CD1c-positive myeloid dendritic cell (primary cell): ENCODE measurements at regions not wholly inside any gene's neighbourhood (a gene's known extent, or its start where the extent isn't known, plus 50 kb on each side); places are given as distances from the start of the nearest gene placed in this dataset.
"Not testable (repeated sequence)": the region's sequence is repeated elsewhere in the genome, so short reads cannot be mapped to it uniquely, and the experiment has no call there.

Source experiments
- DNase-seq: peaks from one replicate; pipeline ENCODE4 v3.0.0-alpha.2; 2016; ENCODE audit errors: extremely low spot score

DNA sequence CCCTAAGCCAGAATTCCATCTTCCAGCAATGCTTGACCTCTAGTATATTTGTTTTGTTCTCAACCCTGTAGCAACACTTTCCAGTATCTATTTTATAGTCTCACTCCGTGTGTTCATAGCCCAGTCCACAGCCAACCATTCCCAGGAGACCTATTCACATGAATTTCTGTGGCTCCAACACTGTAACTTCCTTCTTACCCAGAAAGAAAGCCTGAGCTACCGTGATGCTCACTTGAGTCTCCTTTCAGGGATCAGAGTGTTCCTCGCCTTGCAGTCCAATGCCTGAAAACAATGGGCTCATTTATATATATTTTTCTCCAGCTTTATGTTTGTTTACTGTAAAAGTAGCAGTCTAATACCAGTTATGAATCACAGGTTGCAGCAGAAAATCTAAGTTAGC is 645.0 kb upstream of the NOVA1 start:
- DNase-seq, result no peak

DNA sequence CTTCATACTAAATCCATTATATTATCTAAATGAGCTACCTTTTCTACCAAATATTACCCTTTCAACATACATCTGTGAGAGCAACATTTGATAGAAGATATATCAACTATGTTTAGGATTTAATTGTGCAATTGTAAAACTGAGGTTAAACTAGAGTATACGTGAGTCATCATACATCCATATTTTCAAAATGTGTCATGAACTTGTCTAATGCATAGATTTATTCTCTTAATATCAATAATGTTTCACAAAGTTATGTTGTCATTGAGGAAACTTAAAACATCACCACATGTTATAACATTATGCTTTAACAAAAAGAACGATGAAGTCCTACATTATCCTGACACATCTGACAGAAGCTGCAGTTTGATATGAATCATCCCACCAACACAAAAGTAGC is 645.5 kb upstream of the NOVA1 start:
- no peak for DNase-seq

DNA sequence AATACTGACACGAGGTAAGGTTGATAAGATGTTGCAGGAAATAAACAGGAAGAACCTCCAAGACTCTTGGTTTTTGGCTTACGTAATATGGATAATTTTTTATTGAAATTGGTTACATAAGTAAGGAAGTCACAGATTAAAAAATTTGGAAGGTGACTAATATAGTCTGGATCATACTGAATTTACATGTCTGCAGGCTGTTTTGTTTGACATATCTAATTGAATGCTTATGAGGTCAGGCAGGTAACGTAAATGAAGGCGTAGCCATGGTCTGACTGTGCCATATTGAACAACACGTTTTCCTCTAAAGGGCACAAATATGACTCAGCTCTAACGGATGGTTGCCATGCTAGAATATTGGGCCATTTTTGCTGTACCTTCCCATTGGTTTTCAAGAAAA is 648.1 kb upstream of the NOVA1 start:
- DNase-seq, result no peak

DNA sequence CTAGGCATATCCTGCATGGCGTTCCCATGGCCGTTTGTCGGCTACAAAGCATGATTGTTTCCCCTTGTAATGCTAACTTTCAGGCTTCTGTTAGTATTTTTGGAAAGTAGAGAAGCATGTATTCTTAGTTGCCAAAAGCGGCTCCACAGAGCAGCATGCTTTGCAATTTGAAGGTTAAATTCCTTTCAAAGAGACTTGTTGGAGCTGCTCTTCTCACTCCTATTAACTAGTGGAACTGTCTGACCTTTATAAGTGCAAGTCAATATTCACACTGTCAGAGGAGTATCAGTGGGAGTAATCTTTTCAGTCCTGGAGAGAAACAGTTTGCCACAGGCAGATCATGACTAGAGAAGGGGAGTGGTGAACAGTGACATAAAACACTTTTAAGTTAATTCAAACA is 656.1 kb upstream of the NOVA1 start:
- DNase-seq, result no peak

DNA sequence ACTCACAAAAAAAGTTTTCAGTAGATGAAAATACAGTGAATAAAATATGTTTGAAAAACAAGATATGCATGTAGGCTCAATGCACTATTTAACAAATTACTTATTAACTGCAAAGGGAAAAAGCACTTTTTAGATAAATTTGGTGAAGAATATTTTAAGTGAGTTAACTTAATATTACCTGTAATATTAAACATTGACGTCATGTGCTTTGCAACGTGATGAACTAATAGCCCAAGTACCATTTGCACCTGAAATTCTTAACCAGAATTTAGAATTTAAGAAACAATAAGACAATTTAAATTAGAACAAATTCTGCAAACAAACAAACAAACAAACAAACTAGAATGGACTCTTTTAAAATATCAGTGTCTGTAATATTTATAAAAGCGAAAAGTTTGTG is 659.0 kb upstream of the NOVA1 start:
- no peak for DNase-seq

DNA sequence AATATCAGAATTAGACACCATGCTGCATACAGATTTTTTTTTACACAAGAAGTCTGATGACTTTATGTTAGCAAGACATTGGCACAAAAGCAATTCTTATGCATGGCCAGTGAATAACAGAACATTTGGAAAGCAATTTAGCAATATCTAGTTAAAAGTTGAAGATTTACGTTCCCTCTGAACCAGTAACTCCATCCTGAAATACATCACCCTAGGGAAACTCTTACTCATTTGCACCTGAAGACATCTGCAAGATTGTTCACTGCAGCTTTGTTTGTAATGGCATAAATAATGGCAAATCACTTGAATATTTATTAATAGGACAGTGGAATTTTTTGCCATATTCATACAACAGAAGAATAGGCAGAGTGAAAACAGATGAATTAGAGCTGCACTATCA is 670.0 kb upstream of the NOVA1 start:
- DNase-seq, result no peak

DNA sequence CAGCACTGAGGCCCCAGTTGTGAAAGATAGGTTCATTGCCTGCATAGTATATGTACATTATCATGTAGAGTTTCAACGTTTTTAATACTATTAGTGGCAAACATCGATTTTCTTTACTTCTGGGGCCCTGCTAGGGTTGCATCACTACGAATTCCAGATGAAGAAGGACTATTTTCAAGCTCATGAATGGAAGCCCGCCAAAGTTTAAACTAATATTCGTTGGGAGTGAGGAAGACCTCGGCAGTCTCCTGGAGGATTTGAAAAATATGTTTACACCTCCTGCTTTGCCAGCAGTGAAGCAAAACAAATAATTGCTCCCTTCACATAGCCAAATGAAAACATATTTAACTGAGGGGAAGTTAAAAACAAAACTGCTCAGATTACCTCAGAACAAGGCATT is 672.9 kb upstream of the NOVA1 start:
- no peak for DNase-seq

DNA sequence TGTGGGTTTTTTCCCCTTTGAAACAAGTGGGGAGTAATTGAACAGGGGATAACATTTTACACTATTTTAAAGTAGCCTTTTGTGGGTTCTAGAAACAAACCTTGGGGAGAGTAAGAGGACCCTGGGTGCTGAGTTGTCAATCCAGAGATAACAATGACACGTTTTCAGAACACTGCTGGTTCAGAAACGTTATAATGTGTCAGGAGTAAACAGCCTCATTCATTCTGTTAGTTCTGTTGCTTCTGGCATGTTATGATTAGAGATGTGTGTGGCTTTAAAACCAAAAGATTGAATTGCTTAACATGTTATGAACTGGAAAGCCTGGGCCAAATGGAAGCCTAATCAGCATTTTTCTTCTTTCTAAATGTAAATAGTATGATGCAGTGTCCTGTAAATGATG is 680.5 kb upstream of the NOVA1 start:
- DNase-seq, result no peak

DNA sequence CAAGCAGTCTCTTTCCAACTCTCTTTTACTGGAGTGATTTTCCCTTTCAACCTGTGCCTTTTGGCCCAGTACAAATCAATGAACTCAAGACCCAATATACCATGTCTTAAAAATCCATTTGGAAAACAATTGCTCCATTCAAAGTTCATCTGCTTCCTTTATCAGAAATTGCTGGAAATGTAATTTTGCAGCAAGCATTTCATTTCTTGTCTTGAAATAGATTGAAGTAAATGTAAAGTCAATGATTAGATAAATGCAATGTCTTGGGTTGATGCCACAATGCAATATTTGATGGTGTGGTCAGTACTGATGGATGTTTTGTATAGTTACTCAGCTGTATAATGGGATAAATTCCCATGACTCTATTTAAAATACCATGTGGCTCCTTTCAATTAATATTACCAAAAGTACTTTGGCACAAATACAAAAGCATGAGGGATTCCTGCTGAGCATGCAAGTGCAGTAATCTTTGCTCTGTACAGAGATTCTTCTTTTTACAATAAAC is 707.7 kb upstream of the NOVA1 start:
- DNase-seq, result no peak

DNA sequence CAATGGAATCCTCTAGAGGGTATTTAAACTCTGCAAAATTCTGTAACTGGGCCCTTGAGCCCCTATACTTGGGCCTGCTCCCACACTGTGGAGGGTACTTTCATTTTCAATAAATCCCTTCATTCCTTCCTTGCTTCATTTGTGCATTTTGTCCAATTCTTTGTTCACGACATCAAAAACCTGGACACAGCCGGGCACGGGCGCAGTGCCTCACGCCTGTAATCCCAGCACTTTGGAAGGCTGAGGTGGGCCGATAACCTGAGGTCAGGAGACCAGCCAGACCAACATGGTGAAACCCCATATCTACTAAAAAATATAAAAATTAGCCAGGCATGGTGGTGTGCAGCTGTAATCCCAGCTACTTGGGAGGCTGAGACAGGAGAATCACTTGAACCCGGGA is 714.9 kb upstream of the NOVA1 start:
- DNase-seq, result not testable (repeated sequence)

DNA sequence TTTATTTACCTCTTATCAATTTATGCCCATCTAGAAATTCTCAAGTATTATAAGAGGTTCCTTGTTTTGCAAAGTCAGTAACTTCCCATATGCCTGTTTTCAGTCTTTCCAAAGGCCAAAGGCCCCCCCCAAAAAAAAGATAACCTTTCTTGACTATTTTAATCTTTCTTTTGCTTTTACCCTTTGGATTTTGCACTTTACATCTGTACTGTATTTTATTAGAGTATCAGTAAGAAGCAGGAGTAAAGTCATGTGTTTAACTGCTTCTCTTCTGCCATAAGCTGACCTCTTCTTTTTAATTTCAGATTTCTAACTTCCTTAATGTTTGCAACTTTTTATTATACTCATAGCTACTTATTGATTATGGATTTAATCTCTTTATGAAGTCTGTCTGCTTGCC is 716.4 kb upstream of the NOVA1 start:
- no peak for DNase-seq

DNA sequence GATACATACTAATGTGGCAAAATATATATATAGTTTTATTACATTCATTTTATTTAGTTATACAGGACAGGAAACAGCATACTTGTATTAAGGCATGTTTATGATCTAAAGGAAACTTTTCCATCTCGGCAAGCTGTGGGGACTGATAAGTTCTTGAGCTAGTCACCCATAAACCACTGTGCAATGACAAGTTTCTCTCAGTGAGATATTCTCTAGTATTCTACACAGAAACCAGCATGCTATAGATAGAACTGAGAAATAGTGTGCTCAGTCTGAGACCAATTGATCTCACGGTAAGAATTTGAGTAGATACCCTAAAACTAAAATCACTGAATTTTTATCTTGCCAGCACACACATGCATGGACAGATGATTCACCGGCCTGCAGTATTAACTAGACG is 717.6 kb upstream of the NOVA1 start:
- no peak for DNase-seq

DNA sequence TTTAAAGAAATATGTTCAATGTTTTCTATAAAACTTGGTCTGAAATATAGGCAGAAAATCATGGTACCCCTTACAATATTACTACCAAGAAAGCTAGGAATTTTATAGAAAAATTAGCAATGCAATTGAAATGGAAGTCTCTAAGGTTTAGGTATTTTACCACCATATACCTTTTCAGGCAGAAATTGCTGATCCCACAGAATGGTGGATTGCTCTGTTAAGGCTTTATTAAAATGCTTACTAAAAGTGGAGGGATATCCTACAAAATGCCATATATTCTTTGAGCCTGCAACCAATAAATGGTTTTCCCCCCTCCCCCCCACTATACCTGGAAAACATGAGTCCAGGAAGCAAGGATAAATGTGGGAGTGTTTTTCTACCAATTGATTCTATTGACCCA is 718.1 kb upstream of the NOVA1 start:
- no peak for DNase-seq

DNA sequence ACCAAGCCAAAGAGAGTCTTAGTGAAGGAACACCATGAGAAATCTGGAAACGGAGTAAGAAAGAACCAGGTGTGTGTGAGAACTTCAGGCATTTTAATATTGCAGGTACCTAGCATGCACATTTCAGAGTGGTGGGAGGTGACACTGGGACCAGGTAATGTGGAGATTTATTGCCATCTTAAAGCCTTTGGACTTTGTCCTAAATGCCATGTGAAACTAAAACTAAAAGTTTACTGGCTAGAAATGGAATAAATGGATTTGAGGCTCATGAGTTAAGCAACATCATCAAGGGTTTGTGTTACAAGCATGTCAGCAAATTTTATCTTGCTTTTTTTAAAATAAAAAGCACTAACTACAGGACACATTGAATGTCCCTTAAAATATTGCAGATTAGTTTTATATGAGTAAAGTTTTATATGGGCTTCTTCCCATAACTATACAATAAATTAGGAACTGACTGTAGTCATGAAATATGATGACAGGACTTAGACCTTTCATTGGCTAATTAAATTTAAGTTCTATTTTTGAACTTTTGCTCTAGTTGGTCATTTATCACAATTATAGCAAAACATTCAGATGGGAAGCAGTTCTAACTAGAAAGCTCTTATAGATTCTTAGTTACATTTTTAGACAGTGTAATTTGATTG is 721.1 kb upstream of the NOVA1 start:
- DNase-seq, result no peak

DNA sequence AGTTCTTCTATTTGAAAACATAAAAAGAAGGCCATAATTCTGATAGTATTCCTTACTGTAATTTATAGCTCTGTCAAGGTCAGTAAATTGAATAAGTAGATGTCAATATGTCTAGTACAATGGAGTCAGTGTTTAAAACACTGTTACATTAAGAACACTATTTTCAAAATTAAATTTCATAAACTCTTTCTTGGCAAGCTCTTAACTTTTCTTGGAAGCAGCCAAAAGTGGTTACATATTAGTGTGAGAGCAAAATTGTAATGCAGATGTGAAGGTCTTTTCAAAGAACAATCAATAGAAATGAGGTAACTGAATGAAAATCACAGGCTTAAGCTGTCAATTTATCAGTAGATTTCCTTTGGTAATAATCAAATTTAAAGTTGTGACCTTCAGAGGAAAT is 722.4 kb upstream of the NOVA1 start:
- DNase-seq, result no peak

DNA sequence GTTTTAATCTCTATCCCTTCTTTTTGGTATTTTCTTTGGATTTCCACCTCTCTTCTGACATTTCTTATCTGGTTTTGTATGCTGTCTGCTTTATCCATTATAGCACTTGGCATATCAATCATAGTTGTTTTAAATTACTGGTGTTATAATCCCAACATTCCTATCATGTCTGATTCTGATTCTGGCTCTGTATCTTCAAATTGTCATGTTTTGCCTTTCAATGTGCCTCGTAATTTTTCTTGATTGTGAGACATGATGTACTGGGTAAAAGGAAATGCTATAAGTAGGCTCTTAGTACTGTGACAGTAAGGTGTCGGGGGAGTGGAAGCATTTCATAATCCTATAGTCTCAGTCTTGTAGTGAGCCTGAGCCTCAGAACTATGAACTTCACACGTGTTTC is 729.3 kb upstream of the NOVA1 start:
- DNase-seq, result no peak

DNA sequence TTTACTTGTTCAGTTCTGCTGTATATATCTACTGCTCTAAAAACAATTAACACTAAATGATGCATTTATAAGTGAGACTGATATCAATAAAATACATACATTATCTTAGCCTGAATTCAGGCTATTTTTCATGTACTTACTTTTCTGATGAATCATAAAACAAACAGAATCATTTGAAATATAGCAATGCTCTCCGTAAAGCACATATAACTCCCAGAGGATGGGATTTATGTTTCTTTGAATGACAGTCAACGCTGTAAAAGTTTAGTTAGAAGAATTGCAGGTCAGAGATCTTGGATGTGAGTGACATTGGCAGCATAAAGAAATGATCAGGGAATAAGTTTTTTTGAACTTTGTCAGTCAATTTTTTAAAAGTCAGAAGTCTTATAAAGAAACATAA is 740.2 kb upstream of the NOVA1 start:
- DNase-seq, result no peak

DNA sequence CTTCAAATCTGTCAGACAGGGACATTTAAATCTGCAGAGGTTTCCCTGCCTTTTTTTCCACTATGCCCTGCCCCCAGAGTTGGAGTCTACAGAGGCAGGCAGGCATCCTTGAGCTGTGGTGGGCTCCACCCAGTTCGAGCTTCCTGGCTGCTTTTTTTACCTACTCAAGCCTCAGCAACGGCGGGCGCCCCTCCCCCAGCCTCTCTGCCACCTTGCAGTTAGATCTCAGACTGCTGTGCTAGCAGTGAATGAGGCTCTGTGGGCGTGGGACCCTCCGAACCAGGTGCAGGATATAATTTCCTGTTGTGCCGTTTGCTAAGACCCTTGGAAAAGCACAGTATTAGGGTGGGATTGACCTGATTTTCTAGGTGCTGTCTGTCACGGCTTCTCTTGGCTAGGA is 765.2 kb upstream of the NOVA1 start:
- DNase-seq, result not testable (repeated sequence)

DNA sequence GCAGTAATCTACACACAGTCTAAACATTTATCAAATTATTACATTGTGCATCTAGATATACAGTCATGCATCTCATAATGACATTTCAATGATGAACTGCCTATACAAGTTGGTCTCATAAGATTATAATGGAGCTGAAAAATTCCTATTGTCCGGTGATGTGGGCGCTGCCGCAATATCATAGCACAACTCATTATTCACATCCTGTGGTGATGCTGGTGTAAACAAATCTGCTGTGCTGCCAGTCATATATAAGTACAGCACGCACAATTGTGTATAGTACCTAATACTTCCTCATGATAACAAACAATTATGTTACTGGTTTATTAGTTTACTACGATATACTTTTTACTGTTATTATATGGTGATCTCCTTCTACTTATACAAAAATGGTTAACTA is 768.8 kb upstream of the NOVA1 start:
- DNase-seq, result no peak

DNA sequence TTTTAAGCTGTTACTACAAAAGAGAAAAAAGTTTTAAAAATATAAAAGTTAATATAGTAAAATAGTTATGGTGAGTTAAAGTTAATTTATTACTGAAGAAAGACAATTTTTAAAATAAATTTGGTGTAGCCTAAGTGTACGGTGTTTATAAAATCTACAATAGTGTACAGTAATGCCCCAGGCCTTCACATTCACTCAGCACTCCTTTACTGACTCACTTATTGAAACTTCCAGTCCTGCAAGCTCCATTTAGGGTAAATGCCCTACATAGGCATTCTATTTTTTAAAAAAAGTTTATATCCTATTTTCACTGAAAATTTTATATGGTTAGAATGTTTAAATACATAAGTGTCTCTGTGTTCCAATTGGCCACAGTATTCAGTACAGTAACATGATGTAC is 769.5 kb upstream of the NOVA1 start:
- DNase-seq, result no peak

DNA sequence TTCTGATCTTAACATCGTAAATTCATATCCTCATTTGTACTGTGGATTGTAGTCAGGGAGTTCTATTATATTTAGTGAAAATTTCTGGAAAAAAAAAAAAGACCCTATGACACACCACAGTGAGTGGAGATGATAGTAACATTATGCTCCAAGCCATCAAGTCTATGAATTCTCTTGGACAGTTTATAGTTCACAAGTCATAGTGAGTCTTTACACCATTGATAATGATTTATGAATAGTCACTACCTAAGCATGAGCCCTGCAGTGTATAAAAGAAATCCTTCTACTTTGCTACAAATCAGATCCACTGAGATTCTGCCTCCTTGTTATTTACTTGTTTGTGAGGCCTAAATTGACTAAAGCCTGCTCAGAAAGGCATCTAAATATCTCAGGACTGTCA is 772.2 kb upstream of the NOVA1 start:
- no peak for DNase-seq

DNA sequence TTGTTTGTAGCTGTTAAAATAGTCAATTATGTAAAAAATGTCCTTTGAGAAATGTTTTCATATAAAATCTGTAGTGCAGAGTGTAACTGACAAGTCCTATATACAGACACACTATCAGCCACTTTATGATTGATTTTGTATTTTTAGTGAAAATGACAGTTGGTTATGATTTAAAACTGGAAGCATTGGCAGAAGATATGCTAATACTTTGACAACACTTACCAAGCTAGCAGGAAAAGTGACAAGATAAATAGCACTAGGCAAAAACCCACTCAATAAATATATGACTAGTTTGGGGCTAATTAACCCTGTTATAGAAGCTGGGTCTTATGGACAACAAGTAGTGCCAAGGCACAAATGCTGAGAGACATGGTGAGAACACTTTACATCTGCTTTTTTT is 772.9 kb upstream of the NOVA1 start:
- no peak for DNase-seq

DNA sequence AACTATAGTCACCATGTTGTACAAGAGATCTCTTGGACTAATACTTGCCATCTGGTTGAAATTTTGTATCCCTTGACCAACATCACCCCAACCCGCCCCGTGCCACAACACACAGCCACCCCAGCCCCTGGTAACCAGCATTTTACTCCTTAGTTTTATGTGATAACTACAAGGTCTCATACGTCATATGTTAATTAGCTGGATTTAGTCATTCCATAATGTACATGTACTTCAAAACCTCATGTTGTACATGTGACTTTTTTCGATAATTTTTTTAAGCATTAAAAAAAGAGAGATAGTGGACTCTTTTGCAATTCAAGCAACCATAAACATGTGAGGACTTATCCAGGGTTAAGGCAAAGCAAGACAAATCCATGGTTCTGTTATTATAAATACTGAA is 773.4 kb upstream of the NOVA1 start:
- no peak for DNase-seq

DNA sequence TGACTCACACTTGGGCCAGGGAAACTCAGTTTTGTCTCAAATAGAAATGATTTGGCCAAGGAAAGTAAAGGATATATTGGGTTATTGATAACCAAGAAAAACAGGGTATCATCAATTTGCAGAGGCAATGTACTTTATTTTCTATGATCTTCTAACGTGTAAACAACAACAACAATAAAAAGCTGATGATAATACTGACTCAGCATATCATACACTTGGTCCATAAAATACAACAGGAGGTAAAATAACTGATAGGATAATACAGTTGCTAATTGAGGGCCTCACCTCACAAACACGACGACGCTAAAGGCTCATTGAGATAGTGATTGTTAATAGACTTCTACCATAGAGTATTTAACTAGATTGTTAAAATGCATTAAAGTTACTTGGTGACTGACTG is 774.0 kb upstream of the NOVA1 start:
- DNase-seq, result no peak

DNA sequence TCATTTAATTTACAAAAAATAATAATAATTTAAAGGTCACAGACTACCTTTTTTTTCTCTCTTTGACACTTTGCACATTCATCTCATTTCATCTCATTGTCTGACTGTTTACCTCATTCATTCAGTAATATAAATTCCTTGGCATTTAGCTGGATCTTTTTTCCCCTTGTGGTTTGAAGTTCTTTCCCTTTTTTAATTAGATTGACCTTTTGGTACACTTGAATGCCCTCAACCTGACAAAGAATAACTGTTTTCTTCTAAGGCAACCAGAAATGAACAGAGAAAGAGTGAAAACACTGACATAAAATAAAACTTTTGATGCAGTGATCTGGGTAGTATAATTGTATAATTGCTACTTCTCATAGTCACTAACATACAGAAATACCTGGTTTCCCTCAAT is 774.9 kb upstream of the NOVA1 start:
- DNase-seq, result no peak
